GM19395 (cell line): ENCODE measurements at regions not wholly inside any gene's neighbourhood (a gene's known extent, or its start where the extent isn't known, plus 50 kb on each side); places are given as distances from the start of the nearest gene placed in this dataset.
"Not testable (repeated sequence)": the region's sequence is repeated elsewhere in the genome, so short reads cannot be mapped to it uniquely, and the experiment has no call there.

ENCODE experiments used
- ATAC-seq: cut with Tn5 transposase; IDR thresholded peaks from one replicate; pipeline ENCODE4 v1.9.1; 2021; ENCODE audit warnings: mild to moderate bottlenecking, moderate library complexity; ENCODE audit not compliant: unreplicated experiment

GRCh38 chr17:26881195-26881594 lies 412.7 kb upstream of the WSB1 start:
- ATAC-seq, result not testable (repeated sequence)

DNA sequence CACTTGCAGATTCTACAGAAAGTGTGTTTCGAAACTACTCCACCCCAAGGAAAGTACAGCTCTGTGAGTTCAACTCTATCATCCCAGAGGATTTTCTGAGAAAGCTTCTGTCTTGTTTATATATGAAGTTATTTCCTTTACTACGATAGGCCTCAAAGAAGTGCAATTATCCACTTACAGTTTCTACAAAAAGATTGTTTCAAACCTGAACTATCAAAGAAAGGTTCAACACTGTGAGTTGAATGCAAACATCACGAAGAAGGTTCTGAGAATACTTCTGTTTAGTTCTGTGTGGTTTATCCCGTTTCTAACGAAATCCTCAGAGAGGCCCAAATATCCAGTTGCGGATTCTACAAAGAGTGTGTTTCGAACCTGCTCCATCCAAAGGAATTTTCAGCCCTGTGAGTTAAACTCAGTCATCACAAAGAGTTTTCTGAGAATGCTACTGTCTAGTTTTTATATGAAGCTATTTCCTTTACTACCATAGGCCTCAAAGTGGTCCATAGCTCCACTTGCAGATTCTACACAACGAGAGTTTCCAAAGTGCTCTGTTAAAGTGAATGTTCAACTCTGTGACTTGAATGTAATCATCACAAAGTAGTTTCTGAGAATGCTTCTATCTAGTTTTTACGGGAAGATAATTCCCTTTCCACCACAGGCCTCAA lies 411.7 kb upstream of the WSB1 start:
- peak; percentile 69 for ATAC-seq

DNA sequence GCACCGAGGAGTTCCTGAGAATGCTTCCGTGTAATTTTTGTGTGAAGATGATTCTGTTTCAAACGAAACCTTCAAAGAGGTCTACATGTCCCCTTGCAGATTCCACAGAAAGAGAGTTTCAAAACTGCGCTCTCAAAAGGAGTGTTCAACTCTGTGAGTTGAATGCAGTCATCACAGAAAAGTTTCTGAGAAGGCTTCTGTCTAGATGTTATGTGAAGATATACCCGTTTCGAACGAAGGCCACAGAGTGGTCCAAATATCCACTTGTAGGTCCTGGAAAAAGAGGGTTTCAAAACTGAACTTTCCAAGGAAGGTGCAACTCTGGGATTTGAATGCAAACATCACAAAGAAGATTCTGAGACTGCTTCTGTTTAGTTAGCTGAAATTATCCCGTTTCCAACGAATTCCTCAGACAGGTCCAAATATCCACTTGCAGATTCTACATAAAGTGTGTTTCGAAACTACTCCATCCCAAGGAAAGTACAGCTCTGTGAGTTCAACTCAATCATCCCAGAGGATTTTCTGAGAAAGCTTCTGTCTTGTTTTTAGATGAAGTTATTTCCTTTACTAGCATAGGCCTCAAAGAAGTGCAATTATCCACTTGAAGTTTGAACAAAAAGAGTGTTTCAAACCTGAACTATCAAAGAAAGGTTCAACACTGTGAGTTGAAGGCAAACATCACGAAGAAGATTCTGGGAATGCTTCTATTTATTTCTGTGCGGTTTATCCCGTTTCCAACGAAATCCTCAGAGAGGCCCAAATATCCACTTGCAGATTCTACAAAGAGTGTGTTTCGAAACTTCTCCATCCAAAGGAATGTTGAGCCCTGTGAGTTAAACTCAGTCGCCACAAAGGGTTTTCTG lies 409.8 kb upstream of the WSB1 start:
- ATAC-seq, result not testable (repeated sequence)

DNA sequence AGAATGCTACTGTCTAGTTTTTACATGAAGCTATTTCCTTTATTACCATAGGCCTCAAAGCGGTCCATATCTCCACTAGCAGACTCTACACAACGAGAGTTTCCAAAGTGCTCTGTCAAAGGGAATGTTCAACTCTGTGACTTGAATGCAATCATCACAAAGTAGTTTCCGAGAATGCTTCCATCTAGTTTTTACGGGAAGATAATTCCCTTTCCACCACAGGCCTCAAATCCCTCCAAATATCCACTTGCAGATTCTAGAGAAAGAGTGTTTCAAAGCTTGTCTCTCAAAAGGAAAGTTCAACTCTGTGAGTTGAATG lies 409.2 kb upstream of the WSB1 start:
- not testable (repeated sequence) for ATAC-seq

DNA sequence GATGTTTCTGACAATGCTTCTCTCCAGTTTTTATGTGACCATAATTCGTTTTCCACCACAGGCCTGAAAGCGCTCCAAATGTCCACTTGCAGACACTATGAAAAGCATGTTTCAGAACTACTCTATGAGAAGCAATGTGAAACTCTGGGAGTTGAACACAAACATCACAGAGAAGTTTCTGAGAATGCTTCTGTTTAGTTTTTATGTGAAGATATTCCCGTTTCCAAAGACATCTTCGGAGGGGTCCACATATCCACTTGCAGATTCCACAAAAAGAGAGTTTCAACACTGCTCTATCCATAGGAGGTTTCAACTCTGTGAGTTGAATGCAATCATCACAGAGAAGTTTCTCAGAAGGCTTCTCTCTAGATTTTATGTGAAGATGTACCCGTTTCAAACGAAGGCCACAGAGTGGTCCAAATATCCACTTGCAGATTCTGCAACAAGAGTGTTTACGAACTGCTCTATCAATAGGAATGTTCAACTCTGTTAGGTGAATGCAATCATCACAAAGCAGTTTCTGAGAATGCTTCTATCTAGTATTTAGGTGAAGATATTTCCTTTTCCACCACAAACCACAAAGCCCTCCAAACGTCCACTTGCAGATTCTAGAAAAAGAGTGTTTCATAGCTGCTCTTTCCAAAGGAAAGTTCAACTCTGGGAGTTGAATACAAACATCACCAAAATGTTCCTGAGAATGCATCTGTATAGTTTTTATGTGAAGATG lies 408.5 kb upstream of the WSB1 start:
- not testable (repeated sequence) for ATAC-seq
